HCEC 1CT (cell line): ENCODE measurements at regions not wholly inside any gene's neighbourhood (a gene's known extent, or its start where the extent isn't known, plus 50 kb on each side); places are given as distances from the start of the nearest gene placed in this dataset.

Experiments
- DNase-seq: peaks from one replicate; pipeline ENCODE4 v3.0.0-alpha.2; 2017

GRCh38 chr6:89028774-89029173 lies 51.8 kb upstream of the PNRC1 start:
- no peak for DNase-seq

GRCh38 chr6:89027756-89028155 lies 52.8 kb upstream of the PNRC1 start:
- DNase-seq, result no peak

- DNase-seq, result no peak
Measured at GRCh38 chr6:89026151-89026550, 54.4 kb upstream of the PNRC1 start.

GRCh38 chr6:89025633-89026032 lies 54.9 kb upstream of the PNRC1 start:
- no peak for DNase-seq

GRCh38 chr6:89024456-89024855 lies 56.1 kb upstream of the PNRC1 start:
- no peak for DNase-seq

GRCh38 chr6:89023591-89024441 lies 56.7 kb upstream of the PNRC1 start:
- peak; percentile 34 for DNase-seq

- peak; percentile 72 for DNase-seq
Measured at GRCh38 chr6:89022798-89023197, 57.8 kb upstream of the PNRC1 start.

- DNase-seq, result no peak
Measured at GRCh38 chr6:89021629-89022028, 58.2 kb upstream of the RNGTT start.

GRCh38 chr6:89015971-89016370 lies 52.6 kb upstream of the RNGTT start:
- DNase-seq, result no peak

- no peak for DNase-seq
Measured at GRCh38 chr6:89013438-89013837, 50.0 kb upstream of the RNGTT start.
